NCI-H524 (cell line): ENCODE measurements at regions not wholly inside any gene's neighbourhood (a gene's known extent, or its start where the extent isn't known, plus 50 kb on each side); places are given as distances from the start of the nearest gene placed in this dataset.
"Not testable (repeated sequence)": the region's sequence is repeated elsewhere in the genome, so short reads cannot be mapped to it uniquely, and the experiment has no call there.

Experiments used
- DNase-seq, 2 experiments: peaks; one replicate each; lab custom pipeline; 2025; lab: John Stamatoyannopoulos, UW

DNA sequence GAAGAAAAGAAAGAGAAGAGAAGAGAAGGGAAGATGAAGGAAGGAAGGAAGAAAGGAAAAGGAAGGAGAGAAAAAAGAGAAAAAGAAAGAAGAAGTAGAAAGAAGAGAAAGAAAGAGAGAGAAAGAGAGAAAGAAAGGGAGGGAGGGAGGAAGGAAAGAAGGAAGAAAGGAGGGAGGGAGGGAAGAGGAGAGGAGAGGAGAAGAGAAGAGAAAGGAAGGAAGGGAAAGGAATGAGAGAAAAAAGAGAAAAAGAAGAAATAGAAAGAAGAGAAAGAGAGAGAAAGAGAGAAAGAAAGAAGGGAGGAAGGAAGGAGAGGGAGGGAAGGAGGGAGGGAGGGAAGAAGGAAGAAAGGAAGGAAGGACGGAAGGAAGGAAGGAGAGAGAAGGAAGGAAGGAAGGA lies 217.9 kb upstream of the POU1F1 start:
- no peak for DNase-seq

DNA sequence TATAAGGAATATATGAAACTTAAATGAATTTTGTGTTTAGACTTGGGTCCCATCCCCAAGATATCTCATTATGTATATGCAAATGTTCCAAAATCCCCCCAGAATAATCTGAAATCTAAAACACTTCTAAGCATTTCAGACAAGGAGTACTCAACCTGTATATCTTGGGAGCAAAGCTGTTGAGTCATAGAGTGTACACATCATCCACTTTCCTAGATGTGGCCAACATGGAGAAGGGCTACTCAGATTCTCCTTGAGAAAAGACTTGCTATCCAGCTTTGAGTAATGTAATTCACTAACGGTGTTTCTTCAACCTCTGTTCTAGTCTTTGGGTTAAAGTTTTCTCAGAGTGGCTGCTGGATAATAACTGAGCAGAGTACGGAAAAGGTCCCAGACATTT lies 215.5 kb upstream of the POU1F1 start:
- no peak for DNase-seq

DNA sequence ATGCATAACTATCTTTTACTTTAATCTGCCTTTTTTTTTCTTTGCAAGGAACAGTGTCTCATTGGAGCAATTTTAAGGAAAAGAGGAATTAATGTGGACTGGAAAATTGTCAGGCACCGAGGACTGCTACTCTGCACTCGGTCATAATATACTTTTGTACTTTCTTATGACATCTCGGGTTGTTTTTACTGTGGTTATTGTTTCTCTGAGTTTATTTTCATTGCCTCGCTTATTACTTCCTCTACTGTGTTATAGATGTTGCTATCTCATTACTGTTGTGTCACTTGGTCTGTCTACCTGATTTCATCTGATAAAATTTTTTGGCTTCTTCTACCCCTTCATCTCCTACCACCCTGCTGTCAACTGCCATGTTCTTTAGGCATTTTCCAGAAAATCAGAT lies 213.5 kb upstream of the POU1F1 start:
- no peak for DNase-seq

DNA sequence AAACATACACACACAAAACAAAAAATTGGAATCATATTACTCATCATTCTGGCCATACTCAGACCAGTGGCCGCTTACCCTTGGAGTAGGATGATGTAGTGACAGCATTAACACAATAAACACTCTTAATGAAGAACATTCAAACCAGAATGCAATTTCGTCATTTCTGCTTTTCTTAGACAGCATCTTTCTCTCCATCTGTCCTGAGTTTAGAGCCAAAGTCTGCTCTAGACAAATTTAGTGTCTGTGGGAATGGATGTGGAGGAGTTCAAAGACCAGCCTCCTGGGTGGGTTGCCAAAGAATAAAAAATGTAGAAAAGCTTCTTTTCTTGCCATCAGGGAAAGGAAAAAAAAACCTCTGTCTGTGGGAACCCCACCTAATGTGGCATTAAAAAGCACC lies 212.4 kb upstream of the POU1F1 start:
- DNase-seq, result no peak

DNA sequence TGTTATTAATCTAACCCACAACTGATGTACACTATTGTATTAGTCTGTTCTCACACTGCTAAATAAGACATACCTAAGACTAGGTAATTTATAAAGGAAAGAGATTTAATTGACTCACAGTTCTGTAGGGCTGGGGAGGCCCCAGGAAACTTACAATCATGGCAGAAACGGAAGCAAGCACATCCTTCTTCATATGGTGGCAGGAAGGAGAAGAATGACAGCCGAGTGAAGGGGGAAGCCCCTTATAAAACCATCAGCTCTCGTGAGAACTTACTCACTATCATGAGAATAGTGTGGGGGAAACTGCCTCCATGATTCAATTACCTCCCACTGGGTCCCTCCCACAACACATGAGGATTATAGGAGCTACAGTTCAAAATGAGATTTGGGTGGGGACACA lies 210.3 kb upstream of the POU1F1 start:
- DNase-seq, result not testable (repeated sequence)

DNA sequence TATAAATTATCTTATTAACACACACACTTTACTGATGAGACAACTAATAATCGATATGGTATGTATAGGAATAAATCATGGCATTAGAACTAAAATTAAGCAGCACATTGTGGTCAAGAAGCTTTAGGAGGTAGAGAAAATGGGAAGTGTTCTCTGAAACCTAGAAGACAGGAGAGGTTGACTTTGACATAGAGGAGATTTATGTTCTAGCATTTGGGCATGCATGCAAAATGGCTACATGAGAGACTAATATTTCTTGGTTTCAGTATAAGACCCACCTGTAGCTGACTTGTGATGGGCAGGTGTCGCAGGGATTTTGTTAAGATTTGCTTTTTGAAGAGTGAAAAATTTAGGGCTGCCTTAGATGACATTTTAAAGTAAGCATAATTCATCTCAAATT lies 209.7 kb upstream of the POU1F1 start:
- no peak for DNase-seq

DNA sequence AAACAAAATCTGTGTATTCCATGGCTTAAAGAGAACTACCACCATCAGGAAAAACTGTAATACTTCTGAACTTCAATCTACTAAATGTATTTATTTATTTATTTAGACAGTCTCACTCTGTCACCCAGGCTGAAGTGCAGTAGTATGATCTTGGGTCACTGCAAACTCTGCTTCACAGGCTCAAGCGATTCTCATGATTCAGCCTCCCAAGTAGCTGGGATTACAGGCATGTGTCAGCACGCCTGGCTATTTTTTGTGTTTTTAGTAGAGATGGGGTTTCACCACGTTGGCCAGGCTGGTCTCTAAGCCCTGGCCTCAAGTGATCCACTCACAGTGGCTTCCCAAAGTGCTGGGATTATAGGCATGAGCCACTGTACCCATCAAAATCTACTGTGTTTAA lies 202.3 kb upstream of the POU1F1 start:
- DNase-seq, result no peak

DNA sequence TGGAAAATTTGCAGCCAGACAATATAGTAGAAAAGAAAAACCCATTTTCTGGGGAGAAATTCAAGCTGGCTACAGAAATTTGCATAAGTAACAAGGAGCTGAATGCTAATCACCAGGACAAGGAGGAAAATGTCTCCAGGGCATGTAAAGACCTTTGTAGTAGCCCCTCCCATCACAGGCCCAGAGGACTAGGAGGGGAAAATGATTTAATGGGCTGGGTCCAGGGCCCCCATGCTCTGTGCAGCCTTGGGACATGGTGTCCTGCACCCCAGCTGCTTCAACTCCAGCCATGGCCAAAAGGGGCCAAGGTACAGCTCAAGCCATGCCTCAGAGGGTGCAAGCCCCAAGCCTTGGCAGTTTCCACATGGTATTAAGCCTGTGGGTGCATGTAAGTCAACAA lies 197.6 kb upstream of the POU1F1 start:
- no peak for DNase-seq

DNA sequence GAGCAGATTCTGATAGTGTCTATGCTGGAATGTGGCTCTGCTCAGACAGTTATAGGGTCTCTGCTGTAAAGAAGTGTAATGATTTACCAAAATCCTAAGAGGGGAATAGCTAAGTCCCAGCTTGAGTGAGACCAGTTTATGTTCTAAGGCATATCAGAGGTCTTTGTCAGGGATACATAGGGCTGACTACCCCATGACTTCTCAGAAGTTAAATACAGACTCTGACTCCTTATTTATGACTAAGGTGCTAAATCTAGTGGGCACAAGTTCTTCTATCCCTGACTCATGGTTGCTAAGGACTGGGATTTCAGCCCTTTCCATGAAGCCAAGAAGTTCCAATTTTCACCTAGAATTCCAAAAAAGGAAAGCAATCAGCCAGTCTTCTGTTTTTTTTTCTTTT lies 192.6 kb upstream of the POU1F1 start:
- no peak for DNase-seq

DNA sequence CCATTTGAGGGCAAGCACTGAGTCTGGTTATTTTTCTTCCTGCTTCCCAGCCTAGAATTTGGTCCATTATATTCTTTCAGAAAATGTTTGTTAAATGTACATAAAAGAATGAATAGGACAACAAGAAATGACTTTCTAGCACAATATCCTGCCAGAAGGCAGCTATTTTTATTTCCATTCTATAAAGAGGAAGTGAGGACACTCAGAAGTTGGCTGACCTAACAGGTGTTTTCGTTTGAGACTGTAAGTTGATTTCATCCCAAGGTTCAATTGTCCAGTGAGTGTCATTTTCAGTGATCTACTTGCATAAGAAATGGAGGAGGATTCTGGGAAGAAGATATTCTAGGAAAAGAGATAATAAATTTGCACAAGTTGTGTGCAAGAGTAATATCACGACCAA lies 191.9 kb upstream of the POU1F1 start:
- no peak for DNase-seq

DNA sequence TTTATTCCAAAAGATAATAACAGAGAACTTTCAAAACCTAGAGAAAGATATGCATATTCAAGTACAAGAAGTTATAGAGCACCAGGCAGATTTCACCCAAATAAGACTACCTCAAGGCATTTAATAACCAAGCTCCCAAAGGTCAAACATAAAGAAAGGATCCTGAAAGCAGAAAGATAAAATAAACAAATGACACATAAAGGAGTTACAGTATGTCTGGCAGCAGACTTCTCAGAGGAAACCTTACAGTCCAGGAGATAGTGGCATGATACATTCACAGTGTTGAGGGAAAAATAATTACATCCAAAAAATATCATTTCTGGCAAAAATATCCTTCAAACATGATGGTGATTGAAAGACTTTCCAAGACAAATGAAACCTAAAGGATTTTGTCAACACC lies 185.8 kb upstream of the POU1F1 start:
- DNase-seq, result no peak

DNA sequence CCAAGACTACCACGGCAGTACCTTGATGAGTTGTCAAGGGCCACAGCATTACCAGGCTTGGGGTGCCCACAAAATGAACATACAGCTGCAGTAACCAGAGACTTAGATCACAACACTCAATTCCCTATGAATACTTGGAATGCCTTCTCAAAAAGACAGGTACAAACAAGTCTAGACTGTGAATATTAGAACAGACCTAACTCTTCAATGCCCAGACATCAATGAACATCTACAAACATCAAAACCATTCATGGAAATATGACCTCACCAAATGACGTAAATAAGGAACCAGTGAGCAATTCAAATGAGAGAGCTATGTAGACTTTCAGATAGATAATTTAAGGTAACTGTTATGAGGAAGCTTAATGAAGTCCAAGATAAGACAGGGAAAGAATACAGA lies 185.1 kb upstream of the POU1F1 start:
- DNase-seq, result no peak

DNA sequence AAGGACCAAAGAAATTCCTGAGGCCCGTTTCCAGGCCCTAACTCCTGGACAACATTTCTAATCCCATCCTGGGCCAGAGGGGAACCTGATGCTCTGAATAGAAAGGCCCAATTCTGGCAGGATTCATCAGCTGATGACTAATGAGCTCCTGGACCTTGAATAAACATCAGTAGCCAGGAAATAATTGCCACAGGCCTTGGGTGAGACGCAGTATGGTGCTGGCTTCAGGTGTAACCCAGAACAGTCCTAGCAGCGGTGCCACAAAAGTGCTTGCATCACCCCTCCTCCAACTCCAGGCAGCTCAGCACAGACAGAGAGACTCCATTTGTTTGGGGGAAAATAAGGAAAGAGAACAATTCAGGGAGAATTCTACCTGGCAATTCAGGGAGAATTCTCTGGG lies 184.7 kb upstream of the POU1F1 start:
- no peak for DNase-seq

DNA sequence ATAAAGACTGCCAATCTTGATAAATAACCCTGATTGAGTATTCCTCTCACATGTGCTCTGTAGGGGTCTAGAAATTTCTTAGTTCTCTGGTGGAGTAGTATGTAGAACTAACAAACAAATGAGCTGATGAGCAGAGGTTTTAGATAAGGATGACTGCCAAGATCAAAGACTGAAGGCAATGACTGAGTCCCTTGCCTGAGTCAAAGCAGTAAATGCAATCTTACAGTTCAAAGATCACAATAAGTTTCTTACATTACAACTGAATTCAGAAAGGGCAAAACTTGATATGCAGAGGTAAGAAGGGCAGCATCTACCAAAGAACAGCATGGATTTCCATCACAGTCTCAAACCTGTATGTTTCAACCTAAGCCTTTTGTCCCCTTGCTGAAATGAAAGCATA lies 172.2 kb upstream of the POU1F1 start:
- no peak for DNase-seq

DNA sequence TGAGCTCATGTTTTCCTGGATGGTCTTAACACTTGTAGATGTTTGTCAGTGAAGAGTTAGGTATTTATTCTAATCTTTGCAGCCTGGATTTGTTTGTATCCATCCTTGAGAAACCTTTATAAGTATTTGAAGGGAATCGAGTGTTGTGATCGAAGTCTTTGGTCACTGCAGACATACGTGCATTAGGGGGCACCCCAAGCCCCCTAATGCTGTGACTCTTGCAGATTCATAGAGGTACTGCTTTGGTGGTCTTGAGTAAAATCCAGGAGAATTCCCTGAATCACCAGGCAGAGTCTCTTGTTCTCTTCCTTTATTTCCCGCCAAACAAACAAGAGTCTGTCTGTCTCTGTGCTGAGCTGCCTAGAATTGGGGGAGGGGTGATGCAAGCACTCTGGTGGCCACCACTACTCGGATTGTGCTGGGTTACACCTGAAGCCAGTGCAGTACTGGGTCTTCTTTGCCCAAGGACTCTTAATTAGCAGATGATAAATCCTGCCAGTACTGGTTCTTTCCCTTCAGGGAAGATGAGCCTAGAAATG lies 170.5 kb upstream of the POU1F1 start:
- DNase-seq, result no peak

DNA sequence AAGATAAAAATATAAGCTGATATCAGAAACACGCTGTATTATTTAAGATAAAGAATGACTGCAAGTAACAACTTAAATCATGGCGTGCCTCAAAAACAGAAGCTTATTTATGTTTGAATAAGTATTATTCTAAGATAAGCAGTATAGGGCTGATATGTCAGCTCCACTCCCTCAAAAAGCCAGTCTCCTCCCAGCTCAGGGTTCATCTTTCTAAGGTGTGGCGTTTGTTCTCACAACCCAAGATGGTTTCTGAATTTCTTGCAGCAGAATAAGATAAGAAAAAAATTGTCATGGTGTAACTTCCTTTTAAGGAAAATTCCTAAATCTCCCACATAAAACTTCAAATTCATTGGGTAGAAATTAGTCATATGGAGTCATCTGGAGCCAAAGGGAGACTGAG lies 166.1 kb upstream of the POU1F1 start:
- no peak for DNase-seq

DNA sequence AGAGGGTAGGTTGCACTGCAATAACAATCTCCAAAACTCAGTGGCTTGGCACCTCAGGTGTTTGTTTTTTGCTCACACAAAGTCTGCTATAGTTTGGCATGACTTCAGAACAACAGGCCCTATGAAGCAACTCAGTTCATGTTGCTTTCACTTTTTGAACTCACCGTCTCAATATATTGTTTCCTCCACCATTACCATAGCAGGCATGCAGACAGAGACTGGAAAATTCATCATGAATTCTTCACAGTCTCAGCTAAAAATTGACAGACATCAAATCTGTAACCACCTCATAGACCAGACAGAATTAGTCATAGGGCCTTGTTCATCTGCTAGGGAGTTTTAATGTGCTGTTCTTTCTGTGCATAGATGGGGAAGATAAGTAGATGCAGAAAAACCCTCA lies 161.4 kb upstream of the POU1F1 start:
- no peak for DNase-seq

DNA sequence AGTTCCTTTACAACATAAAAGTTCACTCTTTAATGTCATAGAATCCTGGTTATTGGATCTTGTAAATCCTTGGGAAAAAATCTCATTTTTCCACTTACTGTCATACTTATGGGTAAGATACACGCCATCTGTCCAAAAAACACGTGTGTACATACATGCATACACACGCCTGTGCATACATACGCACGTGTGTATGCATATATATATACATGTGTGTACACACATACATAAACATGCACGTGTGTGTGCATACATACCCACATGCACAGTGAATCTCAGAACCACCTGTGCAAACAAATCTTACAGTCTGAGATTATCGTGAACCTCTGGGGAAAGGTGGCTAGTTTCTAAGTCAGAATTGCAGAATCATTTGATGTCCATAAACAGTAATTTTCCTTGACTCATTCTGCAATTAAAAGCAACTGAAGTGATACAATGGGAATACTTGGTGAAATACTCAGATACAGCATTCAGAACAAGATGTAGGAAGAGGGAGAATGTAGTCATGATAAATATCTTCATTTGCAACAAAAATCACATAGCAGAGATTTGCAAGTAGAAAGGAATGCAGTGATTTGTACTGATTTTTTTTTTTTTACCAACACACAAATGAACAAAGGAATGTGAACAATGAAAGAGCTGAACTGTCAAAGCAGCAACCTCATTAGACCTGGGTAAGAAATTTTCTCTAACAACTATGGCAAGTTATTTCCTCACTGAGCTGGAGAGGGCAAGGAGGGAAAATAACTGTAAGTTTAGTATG lies 160.6 kb upstream of the POU1F1 start:
- DNase-seq, result no peak

DNA sequence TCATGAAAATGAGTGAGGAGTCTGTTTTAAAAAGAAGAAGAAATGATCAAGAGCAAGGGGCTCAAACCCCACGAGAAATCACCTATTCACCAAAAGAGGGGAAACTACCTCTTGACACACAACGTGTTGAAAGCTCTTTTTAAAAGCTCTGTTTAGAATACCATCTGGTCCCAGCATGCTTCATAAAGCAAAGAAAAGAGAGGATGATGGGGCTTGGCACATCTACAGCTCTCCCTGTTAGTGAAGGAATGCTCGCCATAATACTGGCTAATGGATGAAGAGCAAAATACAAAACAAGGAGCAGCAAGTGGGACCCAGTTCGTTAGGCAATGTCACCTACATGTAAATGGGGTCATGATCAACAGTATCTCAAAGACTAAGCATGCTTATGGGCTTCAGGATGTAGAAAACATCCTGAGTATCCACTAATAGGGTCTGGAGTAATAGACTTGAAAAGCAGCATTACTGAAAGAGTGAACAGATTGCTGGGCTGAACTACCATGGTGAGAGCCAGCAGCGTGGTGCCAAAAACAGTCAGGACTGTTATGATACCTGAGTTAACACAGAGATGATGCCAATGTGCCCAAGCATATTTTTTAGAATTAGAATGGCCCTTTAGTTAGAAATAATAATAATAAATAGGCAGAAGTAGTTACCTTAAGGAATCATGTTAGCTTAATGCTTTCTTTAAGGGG lies 159.7 kb upstream of the POU1F1 start:
- DNase-seq, result no peak

DNA sequence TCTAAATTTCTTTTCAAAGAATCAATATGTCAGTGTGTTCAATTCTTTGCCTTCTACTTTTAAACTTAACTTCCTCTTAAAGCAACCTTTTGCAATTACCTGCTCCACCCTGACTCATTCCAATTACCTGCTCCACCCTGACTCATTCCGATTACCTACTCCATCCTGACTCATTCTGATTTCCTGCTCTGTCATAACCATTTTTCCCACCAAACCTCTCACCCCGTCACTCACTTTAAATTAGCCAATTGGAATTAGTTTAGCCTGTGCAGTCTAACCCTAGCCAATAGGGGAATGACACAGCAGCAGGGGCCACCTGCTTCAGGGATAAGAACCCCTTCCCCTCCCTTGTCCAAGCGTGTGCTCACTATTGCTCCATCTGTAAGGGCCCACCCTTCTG lies 157.1 kb upstream of the POU1F1 start:
- not testable (repeated sequence) for DNase-seq

DNA sequence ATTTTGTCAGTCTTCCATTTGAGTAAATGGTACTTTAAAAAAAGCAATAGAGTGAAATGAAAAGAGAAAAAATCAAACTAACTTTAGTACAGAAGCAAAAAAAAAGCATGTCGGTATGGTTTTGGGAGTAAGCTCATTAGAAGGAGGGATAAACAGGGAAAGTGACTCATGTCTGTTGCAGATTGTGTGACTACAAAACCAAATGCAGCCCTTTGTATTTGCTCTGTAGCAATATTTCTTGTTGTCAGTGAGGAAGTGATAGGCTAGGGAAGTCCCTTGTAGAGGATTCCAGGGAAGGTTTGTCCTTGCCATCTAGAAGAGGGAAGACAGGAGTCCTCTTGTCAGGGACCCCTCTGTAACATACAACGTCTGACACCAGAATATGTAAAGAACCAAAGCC lies 150.5 kb upstream of the POU1F1 start:
- DNase-seq, result no peak

DNA sequence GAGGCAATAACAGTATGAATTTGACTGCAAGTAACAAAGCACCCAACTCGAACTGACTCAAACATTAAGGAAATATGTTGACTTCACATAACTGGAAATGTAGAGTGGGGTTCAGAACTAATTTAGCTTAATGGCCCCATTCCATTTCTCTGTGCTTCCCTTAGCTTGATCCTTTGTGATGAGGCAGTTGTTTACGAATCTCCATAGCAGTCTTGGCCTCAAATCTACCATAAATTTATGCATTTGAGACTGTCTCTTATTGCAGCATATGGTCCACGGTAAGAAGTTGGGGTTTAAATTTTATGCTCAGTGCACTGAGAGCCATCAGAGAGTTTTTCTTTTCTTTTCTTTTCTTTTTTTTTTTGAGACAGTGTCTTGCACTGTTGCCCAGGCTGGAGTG lies 148.7 kb upstream of the POU1F1 start:
- DNase-seq, result no peak

DNA sequence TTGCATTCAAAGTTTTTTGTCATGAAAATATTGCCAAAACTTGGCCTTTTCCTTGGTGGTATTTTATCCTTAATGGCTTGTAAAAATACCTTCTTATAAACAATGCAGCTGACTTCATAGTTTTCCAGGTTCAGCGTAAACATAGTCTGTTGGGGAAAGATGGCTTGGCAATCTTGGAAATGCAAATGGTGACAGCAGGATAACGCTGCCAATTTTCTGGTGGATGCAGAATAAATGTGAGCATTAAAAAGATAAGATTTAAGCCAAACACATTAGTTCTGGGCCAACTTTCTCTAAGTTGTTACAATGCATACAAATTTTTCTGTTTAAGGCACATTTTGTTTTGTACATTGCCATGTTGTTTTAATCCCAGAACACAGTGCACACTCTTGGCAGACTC lies 147.0 kb upstream of the POU1F1 start:
- DNase-seq, result no peak

DNA sequence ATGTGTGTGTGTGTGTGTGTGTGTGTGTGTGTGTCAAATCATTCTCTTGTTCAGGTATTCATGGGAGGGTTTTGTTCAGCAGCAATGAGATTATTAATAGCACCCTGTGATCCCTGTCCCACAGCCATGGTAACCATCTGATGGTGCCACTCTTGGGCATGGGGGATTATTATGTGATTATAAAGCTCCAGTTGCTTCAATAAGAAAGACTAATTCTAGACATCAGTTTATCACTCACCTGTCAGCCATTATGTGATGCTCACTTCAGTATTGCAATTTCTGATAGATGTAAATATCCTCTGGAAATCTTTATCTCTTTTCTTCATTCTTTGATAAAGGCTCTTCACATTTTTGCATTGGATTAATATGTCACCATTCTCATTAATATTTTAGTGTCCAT lies 145.9 kb upstream of the POU1F1 start:
- peak in 1 of 2 experiments; percentile 3 for DNase-seq
